ENCODE measurements at regions not wholly inside any gene's neighbourhood (a gene's known extent, or its start where the extent isn't known, plus 50 kb on each side); places are given as distances from the start of the nearest gene placed in this dataset.

DNA sequence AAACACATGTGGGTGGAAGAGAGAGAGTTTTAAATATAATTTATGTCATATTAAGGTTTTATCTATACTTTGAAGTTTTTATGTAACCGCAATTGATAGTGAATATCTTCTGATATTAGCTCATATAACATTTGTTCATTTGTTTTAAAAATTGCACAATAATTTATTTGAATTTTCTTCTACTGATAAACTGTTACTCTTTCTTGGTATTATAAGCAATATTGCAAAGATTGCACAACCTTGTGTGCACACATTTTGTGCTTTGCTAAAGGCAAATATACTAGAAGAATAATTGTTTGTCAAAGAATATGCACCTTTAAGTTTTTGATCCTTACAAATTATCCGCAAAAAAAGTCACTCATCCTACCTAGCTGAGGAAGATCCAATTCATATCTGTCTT is 275.7 kb downstream of the TLR4 start:
- no peak for DNase-seq (ENCODE audit: low read depth)
- TF ChIP-seq MYC (IDR thresholded peaks at IDR 0.05; ENCODE audit: low read depth, low read length): no peak
- no peak for TF ChIP-seq POLR2A (IDR thresholded peaks at IDR 0.05; ENCODE audit: extremely low read depth, insufficient read length)
- TF ChIP-seq, protein P1, sequence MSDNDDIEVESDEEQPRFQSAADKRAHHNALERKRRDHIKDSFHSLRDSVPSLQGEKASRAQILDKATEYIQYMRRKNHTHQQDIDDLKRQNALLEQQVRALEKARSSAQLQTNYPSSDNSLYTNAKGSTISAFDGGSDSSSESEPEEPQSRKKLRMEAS (IDR thresholded peaks at IDR 0.05; ENCODE audit: low read depth, low read length): no peak
- TF ChIP-seq, protein P2, sequence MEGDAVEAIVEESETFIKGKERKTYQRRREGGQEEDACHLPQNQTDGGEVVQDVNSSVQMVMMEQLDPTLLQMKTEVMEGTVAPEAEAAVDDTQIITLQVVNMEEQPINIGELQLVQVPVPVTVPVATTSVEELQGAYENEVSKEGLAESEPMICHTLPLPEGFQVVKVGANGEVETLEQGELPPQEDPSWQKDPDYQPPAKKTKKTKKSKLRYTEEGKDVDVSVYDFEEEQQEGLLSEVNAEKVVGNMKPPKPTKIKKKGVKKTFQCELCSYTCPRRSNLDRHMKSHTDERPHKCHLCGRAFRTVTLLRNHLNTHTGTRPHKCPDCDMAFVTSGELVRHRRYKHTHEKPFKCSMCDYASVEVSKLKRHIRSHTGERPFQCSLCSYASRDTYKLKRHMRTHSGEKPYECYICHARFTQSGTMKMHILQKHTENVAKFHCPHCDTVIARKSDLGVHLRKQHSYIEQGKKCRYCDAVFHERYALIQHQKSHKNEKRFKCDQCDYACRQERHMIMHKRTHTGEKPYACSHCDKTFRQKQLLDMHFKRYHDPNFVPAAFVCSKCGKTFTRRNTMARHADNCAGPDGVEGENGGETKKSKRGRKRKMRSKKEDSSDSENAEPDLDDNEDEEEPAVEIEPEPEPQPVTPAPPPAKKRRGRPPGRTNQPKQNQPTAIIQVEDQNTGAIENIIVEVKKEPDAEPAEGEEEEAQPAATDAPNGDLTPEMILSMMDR (IDR thresholded peaks at IDR 0.05; ENCODE audit: low read depth, low read length): no peak
- H3K4me3 ChIP-seq (ENCODE audit: low read depth, low read length): no peak overlapping the region

GRCh38 chr9:117987945-117988344 is 283.7 kb downstream of the TLR4 start:
- no peak for DNase-seq (ENCODE audit: low read depth)
- TF ChIP-seq MYC (IDR thresholded peaks at IDR 0.05; ENCODE audit: low read depth, low read length) (no peak), POLR2A (IDR thresholded peaks at IDR 0.05; ENCODE audit: extremely low read depth, insufficient read length) (no peak)
- TF ChIP-seq, protein P1 (IDR thresholded peaks at IDR 0.05; ENCODE audit: low read depth, low read length): no peak
- TF ChIP-seq, protein P2 (IDR thresholded peaks at IDR 0.05; ENCODE audit: low read depth, low read length): no peak
- H3K4me3 ChIP-seq (ENCODE audit: low read depth, low read length): no peak overlapping the region

GRCh38 chr9:117992006-117992405 is 287.8 kb downstream of the TLR4 start:
- no peak for DNase-seq (ENCODE audit: low read depth)
- H3K4me3 ChIP-seq (ENCODE audit: low read depth, low read length): no peak overlapping the region
- TF ChIP-seq, protein P1 (IDR thresholded peaks at IDR 0.05; ENCODE audit: low read depth, low read length): no peak
- TF ChIP-seq MYC (IDR thresholded peaks at IDR 0.05; ENCODE audit: low read depth, low read length) (no peak), POLR2A (IDR thresholded peaks at IDR 0.05; ENCODE audit: extremely low read depth, insufficient read length) (no peak)
- TF ChIP-seq, protein P2 (IDR thresholded peaks at IDR 0.05; ENCODE audit: low read depth, low read length): no peak

DNA sequence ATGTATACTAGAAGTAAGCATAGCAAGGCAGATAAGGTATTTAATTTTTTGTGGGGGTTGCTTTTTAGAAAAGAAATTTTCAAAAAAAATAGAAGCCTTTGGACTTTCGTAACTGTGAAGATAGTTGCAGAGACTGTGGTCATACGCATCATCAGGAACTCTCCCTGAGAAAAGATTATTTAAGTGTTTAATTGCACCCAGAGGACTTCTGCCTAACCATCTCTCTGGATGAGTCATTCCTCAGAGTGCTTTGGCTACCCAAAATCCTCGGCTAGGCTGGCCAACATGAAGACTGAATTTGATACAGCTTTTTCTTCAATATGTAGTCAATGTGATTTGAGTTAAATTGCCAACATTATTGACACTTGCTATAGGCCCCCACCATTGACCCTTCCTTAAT is 296.4 kb downstream of the TLR4 start:
- TF ChIP-seq, protein P1 (IDR thresholded peaks at IDR 0.05; ENCODE audit: low read depth, low read length): no peak
- no peak for TF ChIP-seq MYC (IDR thresholded peaks at IDR 0.05; ENCODE audit: low read depth, low read length)
- no peak for TF ChIP-seq POLR2A (IDR thresholded peaks at IDR 0.05; ENCODE audit: extremely low read depth, insufficient read length)
- TF ChIP-seq, protein P2 (IDR thresholded peaks at IDR 0.05; ENCODE audit: low read depth, low read length): no peak
- no peak overlapping the region for H3K4me3 ChIP-seq (ENCODE audit: low read depth, low read length)
- DNase-seq (ENCODE audit: low read depth): peak; percentile 72

DNA sequence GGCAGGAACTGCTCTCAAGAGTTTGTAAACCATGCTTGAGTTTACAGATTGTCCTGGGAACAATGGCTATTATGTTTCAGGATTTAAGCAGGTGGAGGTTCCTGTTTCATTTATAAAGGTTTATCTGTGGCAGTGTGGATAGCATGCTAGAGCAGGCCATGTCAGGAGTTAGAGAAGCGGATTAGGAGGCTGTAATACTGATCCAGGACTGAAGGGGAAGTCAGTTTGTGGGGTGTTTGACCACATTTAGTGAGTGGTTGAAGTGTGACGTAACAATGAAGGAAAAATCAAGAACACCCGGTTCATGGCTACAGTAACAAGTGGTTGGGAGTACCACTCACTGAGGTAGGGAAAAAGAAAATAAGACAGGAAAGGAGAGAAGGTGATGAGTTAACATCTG is 299.0 kb downstream of the TLR4 start:
- no peak overlapping the region for H3K4me3 ChIP-seq (ENCODE audit: low read depth, low read length)
- TF ChIP-seq, protein P2 (IDR thresholded peaks at IDR 0.05; ENCODE audit: low read depth, low read length): no peak
- TF ChIP-seq, protein P1 (IDR thresholded peaks at IDR 0.05; ENCODE audit: low read depth, low read length): no peak
- TF ChIP-seq MYC (IDR thresholded peaks at IDR 0.05; ENCODE audit: low read depth, low read length): no peak
- TF ChIP-seq POLR2A (IDR thresholded peaks at IDR 0.05; ENCODE audit: extremely low read depth, insufficient read length): no peak
- DNase-seq (ENCODE audit: low read depth): peak; percentile 17

DNA sequence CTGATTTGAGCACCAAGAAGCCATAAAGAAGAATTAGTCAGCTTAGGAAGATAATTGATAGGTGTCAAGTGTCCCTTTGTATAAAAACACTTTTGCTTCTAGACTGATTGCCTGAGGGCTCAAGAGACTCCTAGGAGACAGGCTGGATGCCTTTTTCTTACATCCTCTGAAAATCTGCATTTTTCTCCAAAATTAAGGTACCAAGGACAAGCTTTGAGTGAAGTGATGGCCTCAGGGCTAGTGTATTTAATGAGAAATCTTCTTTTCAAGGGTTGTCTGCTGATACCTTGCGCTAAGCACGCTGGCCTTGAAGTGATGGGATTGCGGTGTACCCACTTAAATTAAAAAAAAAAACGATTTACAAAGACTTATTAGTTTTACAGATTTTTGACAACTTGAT is 304.0 kb downstream of the TLR4 start:
- no peak overlapping the region for H3K4me3 ChIP-seq (ENCODE audit: low read depth, low read length)
- no peak for DNase-seq (ENCODE audit: low read depth)
- TF ChIP-seq MYC (IDR thresholded peaks at IDR 0.05; ENCODE audit: low read depth, low read length) (no peak), POLR2A (IDR thresholded peaks at IDR 0.05; ENCODE audit: extremely low read depth, insufficient read length) (no peak)
- TF ChIP-seq, protein P1 (IDR thresholded peaks at IDR 0.05; ENCODE audit: low read depth, low read length): no peak
- TF ChIP-seq, protein P2 (IDR thresholded peaks at IDR 0.05; ENCODE audit: low read depth, low read length): no peak
